IMR-90 (cell line): ENCODE measurements at regions not wholly inside any gene's neighbourhood (a gene's known extent, or its start where the extent isn't known, plus 50 kb on each side); places are given as distances from the start of the nearest gene placed in this dataset.

Source experiments
- CEBPB ChIP-seq: IDR thresholded peaks from 2 replicates; pipeline ENCODE4 v1.6.1; 2012; ENCODE audit warnings: low read depth, low read length, improper control_type of control experiment
- CTCF ChIP-seq: conservative IDR thresholded peaks from 2 replicates; pipeline ENCODE4 v1.5.1; 2012; ENCODE audit warnings: mild to moderate bottlenecking, low read depth, low read length, improper control_type of control experiment
- FOS ChIP-seq: fragments of 150-350 bp; IDR thresholded peaks from 2 replicates; pipeline ENCODE4 v1.6.1; 2016; ENCODE audit warnings: low read depth, low read length
- MAFK ChIP-seq: IDR thresholded peaks from 2 replicates; pipeline ENCODE4 v1.6.1; 2012; ENCODE audit warnings: low read depth, low read length, improper control_type of control experiment
- MAZ ChIP-seq: IDR thresholded peaks from 2 replicates; pipeline ENCODE4 v1.6.1; 2012; ENCODE audit warnings: low read depth, mild to moderate bottlenecking, low read length, improper control_type of control experiment, moderate library complexity, borderline replicate concordance
- MXI1 ChIP-seq: IDR thresholded peaks from 2 replicates; pipeline ENCODE4 v1.6.1; 2012; ENCODE audit warnings: low read depth, mild to moderate bottlenecking, low read length, moderate library complexity, borderline replicate concordance
- NFE2L2 ChIP-seq: fragments of 150-350 bp; IDR thresholded peaks from 2 replicates; pipeline ENCODE4 v1.6.1; 2016; ENCODE audit warnings: low read depth, mild to moderate bottlenecking, low read length
- POLR2A ChIP-seq: IDR thresholded peaks from 2 replicates; pipeline ENCODE4 v1.6.1; 2012; ENCODE audit warnings: mild to moderate bottlenecking, low read depth, low read length
- RAD21 ChIP-seq: IDR thresholded peaks from 2 replicates; pipeline ENCODE4 v1.6.1; 2012; ENCODE audit warnings: low read length, improper control_type of control experiment
- RCOR1 ChIP-seq: IDR thresholded peaks from 2 replicates; pipeline ENCODE4 v1.6.1; 2012; ENCODE audit warnings: mild to moderate bottlenecking, low read length, improper control_type of control experiment; ENCODE audit not compliant: insufficient replicate concordance
- SMC3 ChIP-seq: fragments of 150-350 bp; IDR thresholded peaks from 2 replicates; pipeline ENCODE4 v1.6.1; 2016; ENCODE audit warnings: low read depth, mild to moderate bottlenecking, antibody characterized with exemption, low read length, moderate library complexity
- USF2 ChIP-seq: fragments of 150-350 bp; IDR thresholded peaks from 2 replicates; pipeline ENCODE4 v1.6.1; 2017; ENCODE audit warnings: mild to moderate bottlenecking, antibody characterized with exemption, low read length, low read depth

DNA sequence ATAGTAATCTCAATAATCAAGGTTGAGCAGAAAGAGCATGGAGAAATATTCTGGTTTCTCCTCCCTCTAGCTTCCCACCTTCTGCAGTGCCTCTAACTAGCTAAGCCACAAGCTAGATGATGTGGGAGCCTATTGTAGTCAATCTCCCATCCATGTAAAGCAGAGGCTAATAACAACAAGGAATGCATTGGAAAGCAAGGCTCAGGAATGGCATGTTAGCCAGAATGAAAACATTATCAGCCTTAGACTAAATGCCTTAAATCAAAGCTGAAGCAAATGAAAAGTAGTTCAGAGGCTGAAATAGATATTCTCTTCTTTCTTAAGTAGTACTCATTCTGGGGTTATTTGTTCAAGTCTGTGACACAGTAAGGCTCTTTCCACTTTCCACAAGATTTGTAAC is 350.3 kb upstream of the DPPA4 start:
- TF ChIP-seq CTCF: no peak
- TF ChIP-seq POLR2A: no peak
- no peak for TF ChIP-seq SMC3
- TF ChIP-seq RAD21: no peak
- no peak for TF ChIP-seq USF2
- TF ChIP-seq CEBPB: no peak
- no peak for TF ChIP-seq FOS
- TF ChIP-seq MAZ: no peak
- no peak for TF ChIP-seq NFE2L2
- no peak for TF ChIP-seq MXI1
- no peak for TF ChIP-seq MAFK
- no peak for TF ChIP-seq RCOR1
